ENCODE measurements at regions not wholly inside any gene's neighbourhood (a gene's known extent, or its start where the extent isn't known, plus 50 kb on each side); places are given as distances from the start of the nearest gene placed in this dataset.

GRCh38 chr10:111131168-111131799 is 54.5 kb downstream of the ADRA2A start:
- DNase-seq = no peak

GRCh38 chr10:111137007-111137406 is 60.2 kb downstream of the ADRA2A start:
- no peak for DNase-seq

- DNase-seq = no peak
Observed at GRCh38 chr10:111137587-111137986, 60.8 kb downstream of the ADRA2A start.

GRCh38 chr10:111138544-111138943 is 61.7 kb downstream of the ADRA2A start:
- DNase-seq = no peak

- no peak for DNase-seq
Observed at GRCh38 chr10:111139567-111139966, 62.7 kb downstream of the ADRA2A start.

- no peak for DNase-seq
Observed at GRCh38 chr10:111142092-111142768, 65.4 kb downstream of the ADRA2A start.

- no peak for DNase-seq
Observed at GRCh38 chr10:111146025-111146640, 69.3 kb downstream of the ADRA2A start.

GRCh38 chr10:111148025-111148424 is 71.2 kb downstream of the ADRA2A start:
- DNase-seq = no peak

GRCh38 chr10:111148440-111148839 is 71.6 kb downstream of the ADRA2A start:
- DNase-seq = no peak

GRCh38 chr10:111150691-111151090 is 73.9 kb downstream of the ADRA2A start:
- no peak for DNase-seq

- no peak for DNase-seq
Observed at GRCh38 chr10:111151595-111152307, 74.9 kb downstream of the ADRA2A start.

GRCh38 chr10:111156754-111157153 is 79.9 kb downstream of the ADRA2A start:
- DNase-seq = no peak

- DNase-seq = no peak
Observed at GRCh38 chr10:111158595-111158994, 81.8 kb downstream of the ADRA2A start.

- DNase-seq = no peak
Observed at GRCh38 chr10:111161109-111161874, 84.5 kb downstream of the ADRA2A start.

GRCh38 chr10:111171183-111171582 is 94.4 kb downstream of the ADRA2A start:
- DNase-seq = no peak

- DNase-seq = no peak
Observed at GRCh38 chr10:111175787-111176186, 99.0 kb downstream of the ADRA2A start.

- no peak for DNase-seq
Observed at GRCh38 chr10:111177379-111177778, 100.5 kb downstream of the ADRA2A start.

GRCh38 chr10:111179514-111179913 is 102.7 kb downstream of the ADRA2A start:
- DNase-seq = no peak

GRCh38 chr10:111186358-111186757 is 109.5 kb downstream of the ADRA2A start:
- no peak for DNase-seq

GRCh38 chr10:111187096-111187495 is 110.3 kb downstream of the ADRA2A start:
- DNase-seq = no peak

- DNase-seq = no peak
Observed at GRCh38 chr10:111199587-111199986, 122.8 kb downstream of the ADRA2A start.

GRCh38 chr10:111200505-111201186 is 123.8 kb downstream of the ADRA2A start:
- no peak for DNase-seq

Data from activated naive CD4-positive, alpha-beta T cell treated with Interleukin-2 at 50 U/mL for 16 hours (primary cell).